Left hindlimb (tissue), 1 donor: ENCODE measurements at regions not wholly inside any gene's neighbourhood (a gene's known extent, or its start where the extent isn't known, plus 50 kb on each side); places are given as distances from the start of the nearest gene placed in this dataset.
"Not testable (repeated sequence)": the region's sequence is repeated elsewhere in the genome, so short reads cannot be mapped to it uniquely, and the experiment has no call there.

Source experiments
- DNase-seq: peaks from one replicate; pipeline ENCODE4 v3.0.0-alpha.2; 2018

GRCh38 chr1:228994676-228995594 lies 259.7 kb downstream of the RHOU start:
- DNase-seq: no peak

DNA sequence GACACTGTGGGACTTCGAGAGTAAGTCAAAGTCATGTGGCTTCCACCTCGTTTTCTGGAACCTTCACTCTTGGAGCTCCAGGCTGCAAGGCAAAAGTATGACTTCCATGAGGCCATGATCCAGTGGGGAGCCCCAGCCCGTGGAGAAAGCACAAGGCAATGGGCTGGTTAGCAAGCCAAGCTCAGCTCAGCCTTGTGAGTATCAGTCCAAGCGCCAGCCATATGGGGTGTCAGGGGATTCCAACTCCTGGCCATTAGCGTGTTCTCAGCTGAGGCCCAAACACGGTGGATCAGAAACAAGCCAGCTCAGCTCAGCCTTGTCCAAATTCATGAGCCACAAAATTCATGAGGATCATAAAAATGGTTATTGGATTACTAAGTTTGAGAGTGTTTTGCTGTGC lies 261.0 kb downstream of the RHOU start:
- no peak for DNase-seq

DNA sequence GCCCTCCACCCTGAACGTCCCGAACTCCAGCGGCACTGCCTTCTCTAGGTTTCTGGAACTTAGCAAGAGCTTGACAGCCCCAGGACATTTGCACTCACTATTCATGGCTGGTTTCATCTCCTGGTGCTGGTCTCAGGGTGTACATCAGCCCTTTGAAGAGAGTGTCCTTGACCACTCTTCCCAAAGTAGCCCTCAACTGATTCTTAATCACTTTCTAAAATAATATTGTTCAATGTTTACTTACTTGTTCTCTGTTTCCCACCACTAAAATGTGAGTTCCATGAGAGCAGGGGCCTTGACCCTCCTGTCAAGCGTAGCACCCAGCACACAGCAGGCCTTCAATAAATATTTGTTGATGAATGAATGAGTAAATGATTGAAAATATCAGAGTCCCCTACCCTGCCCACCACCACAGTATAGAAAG lies 262.5 kb downstream of the RHOU start:
- no peak for DNase-seq

DNA sequence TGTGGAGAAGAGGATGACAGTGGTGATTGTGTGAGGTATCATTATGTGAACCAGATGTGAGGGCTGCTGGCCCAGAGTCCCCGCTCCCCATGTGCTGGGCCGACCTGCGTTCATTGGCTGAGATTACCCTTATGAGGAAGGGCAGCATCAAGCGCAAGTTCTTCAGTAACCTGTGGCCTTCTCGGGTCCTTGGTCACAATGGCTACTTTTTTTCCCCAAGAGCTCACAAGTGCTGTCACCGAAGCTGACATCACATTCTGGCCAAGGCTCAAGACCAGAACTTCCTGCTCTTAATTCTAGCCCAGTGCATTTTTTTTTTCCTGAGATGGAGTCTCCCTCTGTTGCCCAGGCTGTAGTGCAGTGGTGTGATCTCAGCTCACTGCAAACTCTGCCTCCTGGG lies 262.9 kb downstream of the RHOU start:
- DNase-seq: no peak

DNA sequence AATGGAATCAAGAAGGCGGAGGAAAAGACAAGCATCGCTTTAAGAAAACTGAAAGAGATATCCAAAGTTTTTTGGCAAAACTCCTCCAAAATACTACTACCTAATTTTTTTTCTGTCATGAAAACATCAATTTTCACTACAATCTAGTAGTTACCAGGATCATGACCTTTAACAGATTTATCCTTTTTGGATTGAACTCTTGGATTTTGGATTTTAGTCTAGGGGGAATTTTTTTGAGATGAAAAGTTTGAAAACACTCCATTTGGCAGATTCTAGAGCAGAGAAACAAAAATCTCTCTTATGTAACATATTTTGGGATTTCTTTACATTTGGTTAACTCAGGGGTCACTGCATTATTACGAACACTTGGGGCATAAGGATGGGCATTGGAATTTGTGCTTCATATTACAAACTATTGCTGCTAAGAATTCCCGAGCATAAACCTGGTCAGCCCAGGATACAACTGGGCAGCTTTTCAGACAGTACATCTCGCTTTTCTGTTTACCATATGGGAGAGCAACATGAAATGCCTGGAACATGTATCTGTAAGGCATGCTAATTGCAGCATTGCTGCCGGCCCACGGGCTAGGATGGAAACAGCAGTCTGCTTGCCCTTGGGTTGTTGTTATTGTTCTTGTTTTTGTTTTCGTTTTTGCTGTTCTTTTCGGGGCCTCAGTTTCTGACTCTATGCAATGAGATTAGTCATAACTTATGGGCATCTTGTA lies 264.3 kb downstream of the RHOU start:
- no peak for DNase-seq

DNA sequence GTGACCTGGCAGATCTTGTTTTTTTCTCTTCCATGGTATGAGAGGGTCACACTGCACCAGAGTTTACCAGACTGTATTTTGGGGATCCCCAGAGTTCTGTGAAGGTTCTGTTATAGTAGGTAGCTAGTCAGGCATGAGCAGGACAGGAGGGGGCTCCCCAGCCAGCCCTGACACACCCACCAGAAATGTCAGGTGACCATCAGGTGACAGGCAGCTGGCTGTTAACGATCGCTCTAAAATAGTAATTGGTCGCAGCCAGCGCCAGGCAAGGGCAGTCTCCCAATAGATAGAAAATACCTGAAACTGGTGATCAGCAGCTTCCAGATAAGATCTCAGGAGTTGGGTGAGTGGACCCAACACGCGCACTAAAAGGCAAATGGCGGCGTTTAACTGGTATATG lies 264.9 kb downstream of the RHOU start:
- DNase-seq: no peak

DNA sequence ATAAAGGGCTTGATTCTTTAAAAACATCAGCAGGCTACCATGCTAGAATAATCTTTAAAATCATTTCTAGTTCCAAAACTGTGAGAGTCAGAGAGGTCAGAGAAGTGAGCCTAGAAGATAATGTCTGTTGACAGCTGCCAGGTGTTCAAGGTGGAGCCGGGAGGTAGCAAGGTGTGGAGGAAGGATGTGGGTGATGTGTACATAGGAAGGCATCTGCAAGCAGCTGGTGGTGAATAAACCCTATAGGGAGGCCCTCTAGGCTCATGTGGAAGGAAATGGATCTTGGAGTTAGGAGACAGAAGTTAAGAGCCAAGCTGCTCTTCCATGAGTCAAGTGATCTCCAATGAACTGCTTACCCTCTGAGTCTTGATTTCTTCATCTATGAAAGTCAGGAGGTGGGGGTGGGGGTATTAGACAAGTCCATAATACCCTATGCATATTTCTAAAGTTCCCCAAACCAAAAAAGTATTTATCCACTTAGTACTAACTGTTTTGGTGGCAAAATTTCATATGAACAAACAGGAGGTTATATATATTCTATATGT lies 266.3 kb downstream of the RHOU start:
- DNase-seq: no peak

DNA sequence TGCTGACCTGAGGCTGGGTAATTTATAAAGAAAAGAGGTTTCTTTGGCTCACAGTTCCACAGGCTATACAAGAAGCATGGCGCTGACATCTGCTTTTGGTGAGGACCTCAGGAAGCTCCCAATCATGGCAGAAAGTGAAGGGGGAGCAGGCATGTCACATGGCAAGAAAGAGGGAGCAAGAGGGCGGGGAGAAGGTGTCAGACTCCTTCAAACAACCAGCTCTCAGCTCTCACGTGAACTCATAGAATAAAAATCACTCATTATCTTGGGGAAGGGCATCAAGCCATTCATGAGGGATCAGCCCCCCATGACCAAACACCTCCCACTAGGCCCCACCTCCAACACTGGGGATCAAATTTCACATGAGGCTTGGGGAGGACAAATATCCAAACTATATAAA lies 266.8 kb downstream of the RHOU start:
- no peak for DNase-seq

DNA sequence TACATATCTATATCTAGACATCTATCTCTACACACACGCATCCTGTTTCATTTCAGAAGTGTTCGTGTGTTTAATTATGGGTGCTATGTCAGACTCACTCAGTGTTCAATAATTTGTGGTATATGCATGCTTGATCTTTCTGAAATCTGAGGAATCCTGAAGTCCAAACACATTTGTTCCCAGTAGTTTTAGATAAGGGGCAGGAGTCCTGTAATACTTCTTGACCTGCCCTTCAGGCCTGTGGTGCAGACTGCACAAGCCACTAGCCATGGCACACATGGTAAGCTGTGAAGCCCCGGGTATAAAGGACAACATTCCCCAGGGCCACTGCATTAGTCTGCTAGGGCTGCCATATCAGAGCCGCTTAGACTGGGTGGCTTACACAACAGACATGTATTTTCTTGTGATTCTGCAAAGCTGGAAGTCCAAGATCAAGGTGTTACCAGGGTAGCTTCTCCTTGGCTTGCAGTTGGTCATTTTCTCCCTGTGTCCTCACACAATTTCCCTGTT lies 267.2 kb downstream of the RHOU start:
- DNase-seq: no peak

DNA sequence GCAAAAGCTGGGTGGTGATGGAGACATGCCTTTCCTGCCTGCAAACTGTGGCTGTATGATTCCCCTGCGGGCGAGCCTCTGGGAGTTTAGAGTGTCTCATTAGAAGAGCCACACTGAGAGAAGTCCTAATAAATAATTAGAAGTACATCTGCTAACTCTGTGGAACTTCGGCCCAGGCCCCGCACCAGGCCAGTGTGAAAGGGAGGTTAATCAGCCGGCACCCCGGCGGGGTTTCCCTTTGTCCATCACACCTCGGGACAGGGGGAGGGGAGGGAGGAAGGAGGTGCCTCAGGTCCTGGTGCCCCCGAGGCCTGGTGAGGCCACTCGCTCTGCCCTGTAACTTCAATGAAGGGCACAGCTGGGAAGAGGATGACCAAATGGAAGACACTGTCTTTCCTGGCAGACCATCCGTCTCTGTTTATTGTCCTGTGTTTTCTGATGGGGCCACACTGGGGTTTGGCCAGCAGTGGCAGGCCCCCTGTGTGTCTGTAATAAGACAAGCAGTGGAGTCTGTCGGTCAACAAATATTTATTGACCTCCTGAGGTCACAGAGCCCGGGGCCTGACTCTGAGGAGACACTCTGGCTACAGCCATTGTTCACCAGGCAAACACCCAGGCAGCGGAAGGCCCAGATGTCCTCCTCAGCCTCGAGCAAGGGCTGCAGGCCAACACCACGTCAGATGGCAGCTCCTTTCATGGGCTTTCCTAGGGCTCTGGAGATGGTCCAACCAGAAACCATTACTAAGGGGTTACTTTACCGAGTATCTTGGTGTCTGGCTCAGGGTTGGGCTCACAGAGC lies 267.5 kb upstream of the RAB4A start:
- no peak for DNase-seq

DNA sequence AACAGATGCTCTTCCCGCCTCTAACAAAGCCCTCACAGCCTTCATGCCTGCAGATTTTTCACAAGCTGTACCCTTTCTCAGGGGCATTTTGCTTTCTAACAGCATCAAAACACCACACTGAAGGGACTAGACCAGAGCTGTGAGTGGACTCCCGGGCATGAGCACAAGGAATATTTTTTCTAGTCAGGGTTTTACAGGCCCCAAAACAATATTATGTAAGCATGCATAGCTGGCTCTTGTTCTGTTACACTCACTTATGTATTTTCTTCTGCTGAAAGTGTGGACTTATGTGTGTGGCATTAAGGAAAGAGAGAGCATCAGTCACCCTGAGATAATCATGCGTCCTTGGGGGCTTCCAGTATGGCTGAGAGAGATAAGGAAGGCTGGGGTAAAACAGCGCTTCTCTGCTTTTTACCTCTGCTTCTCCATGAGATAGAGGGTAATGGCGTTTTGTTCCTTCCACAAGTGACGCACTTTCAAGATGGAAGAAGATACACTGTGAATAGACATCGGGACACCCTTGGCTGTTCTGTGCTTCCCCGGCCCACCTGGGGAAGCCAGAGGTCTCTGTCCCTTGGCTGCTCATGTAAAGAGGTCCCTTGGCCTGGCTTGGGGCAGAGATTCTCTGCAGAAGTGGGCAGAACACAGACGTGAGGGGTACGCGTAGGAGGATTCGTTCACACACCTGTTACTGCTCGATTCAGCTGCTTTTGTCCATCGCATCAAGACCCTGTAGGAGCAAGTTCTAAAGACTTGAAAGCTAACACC lies 266.7 kb upstream of the RAB4A start:
- DNase-seq: no peak

GRCh38 chr1:229005097-229005496 lies 265.8 kb upstream of the RAB4A start:
- no peak for DNase-seq

- no peak for DNase-seq
Observed at GRCh38 chr1:229005556-229005955, 265.4 kb upstream of the RAB4A start.

GRCh38 chr1:229006121-229006870 lies 264.6 kb upstream of the RAB4A start:
- no peak for DNase-seq

DNA sequence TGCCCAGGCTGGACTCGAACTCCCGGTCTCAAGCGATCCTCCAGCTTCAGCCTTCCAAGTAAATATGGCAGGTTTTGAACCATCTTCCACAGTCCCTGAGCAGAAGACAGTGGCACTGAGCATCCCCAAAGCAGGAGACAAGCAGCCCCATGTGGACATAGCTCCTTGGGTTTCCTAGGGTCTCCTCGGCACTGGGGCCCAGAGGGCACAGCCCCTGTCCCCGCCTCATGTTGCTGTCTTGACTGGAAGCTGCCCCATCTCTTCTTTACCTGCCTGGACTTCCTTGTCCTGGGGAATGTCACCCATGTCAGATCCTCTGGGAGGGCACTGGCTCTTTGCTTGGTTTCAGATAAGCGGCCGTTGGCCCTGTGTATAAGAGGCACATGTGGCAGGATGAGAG lies 263.7 kb upstream of the RAB4A start:
- no peak for DNase-seq

GRCh38 chr1:229007701-229008100 lies 263.2 kb upstream of the RAB4A start:
- no peak for DNase-seq

DNA sequence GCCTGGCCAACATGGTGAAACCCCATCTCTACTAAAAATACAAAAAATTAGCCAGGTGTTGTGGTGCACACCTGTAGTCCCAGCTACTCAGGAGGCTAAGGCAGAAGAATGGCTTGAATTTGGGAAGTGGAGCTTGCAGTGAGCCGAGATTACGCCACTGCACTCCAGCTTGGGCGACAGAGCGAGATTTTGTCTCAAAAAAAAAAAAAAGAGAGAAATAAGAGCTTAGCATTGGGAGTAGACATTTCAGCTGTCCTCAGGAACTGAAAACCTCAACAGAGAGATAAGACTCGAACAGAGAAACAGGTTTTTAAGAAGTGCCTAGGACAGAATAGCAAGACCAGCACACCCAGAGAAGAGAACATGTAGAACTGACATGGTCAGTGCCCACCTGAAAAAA lies 262.6 kb upstream of the RAB4A start:
- not testable (repeated sequence) for DNase-seq

GRCh38 chr1:229011022-229011421 lies 259.9 kb upstream of the RAB4A start:
- no peak for DNase-seq

GRCh38 chr1:229012823-229013222 lies 258.1 kb upstream of the RAB4A start:
- DNase-seq: no peak

DNA sequence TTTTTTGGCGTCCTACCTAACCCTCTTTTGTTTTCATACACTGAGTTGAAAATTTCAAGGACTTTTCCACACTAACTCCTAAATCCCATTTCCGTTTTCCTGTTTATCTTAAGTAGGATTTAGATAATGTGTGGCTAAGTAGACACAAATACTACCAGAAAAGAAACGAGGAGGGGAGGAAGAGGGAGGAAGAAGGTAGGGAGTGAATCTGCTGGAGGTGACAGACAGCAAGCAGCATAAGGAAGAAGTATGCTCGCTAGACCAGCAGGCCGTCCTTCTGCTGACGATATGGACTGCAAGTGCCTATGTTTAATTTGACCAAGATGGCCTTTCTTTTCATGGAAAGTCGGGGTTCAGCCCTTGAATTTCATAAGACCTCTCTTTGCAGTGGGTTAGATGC lies 256.9 kb upstream of the RAB4A start:
- DNase-seq: no peak

DNA sequence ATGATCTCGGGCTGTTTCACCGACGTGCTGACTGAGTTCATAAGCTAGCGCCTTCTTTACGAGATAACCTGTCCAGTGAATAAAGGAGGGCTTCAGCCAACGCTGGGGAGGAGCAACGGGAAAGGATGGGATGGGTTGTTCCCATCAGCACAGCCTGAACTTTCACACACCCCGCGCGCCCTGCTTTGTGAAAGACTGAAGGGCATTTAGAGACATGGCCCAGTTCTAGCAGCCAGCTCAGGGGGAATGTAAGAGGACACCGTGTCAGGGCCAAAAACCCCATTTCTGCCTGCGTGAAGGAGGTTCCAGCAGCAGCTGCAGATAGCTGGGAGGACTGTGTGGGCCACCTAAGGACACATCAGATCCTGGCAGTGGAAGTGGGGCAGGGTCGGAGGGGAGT lies 255.1 kb upstream of the RAB4A start:
- no peak for DNase-seq
